ENCODE measurements at regions not wholly inside any gene's neighbourhood (a gene's known extent, or its start where the extent isn't known, plus 50 kb on each side); places are given as distances from the start of the nearest gene placed in this dataset.

DNA sequence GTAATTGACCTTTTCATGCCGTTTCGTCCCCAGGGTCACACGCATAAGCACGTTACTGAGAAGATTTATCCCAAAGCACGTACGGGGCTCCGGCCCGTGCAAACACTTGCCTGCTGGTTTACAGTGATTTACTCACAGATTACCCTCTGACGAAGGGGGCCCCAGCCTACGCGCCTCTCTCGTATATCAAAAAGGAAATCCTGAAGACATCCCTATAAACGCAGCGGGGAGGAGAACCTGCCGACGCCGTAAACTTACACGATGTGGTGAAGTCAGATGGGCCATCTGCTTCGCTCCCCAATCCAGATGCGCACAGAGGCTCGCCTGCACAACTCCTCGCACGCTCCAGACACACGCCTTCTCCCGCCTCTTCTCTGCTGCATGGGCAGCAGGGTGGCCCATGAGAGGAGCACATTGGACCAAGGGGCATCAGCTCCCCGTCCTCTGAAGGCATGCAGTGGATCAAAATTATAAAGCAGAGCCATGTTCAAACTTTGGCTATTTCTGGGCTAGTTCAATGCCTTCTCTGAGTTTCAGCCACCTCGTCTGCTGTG lies 123.6 kb downstream of the MN1 start:
- Histone ChIP-seq H3K9me3 (ENCODE audit: control insufficient read depth, low read depth, low read length) (no peaks in the 10 kb centered on the region), H2AFZ (ENCODE audit: control insufficient read depth, low read length) (no peak overlapping the region), H4K20me1 (ENCODE audit: control insufficient read depth, extremely low read depth, insufficient read depth, low read length) (no peaks in the 10 kb centered on the region), H3K27ac (ENCODE audit: control insufficient read depth, insufficient read depth, low read length) (no peak overlapping the region), H3K27me3 (ENCODE audit: control insufficient read depth, extremely low read depth, insufficient read depth, low read length) (peaks cover 8% of the 10 kb centered on the region), H3K79me2 (ENCODE audit: control insufficient read depth, insufficient read depth, low read length) (no peaks in the 10 kb centered on the region), H3K36me3 (ENCODE audit: control insufficient read depth in 2 of 2, extremely low read depth in 1 of 2, insufficient read depth in 2 of 2, low read length in 2 of 2) (no peaks in the 10 kb centered on the region), H3K9me1 (ENCODE audit: control insufficient read depth, extremely low read depth, insufficient read depth, low read length) (no peaks in the 10 kb centered on the region), H3K9ac (ENCODE audit: control insufficient read depth, extremely low read depth, insufficient read depth, low read length) (no peak overlapping the region), H3K4me2 (ENCODE audit: control insufficient read depth, extremely low read depth, insufficient read depth, low read depth, low read length) (no peak overlapping the region), H3K4me1 (ENCODE audit: control insufficient read depth, extremely low read depth, insufficient read depth, low read length) (no peaks in the 10 kb centered on the region), H3K4me3 (ENCODE audit: control insufficient read depth in 2 of 3, extremely low read depth in 1 of 3, insufficient read depth in 2 of 3, low read depth in 1 of 3, low read length in 3 of 3) (no peak overlapping the region)
- no peak for FAIRE-seq
- no peak for DNase-seq (ENCODE audit: low read depth, low spot score)
- no peak for TF ChIP-seq EZH2 (IDR thresholded peaks at IDR 0.05; ENCODE audit: low read length)
- TF ChIP-seq, protein P1, sequence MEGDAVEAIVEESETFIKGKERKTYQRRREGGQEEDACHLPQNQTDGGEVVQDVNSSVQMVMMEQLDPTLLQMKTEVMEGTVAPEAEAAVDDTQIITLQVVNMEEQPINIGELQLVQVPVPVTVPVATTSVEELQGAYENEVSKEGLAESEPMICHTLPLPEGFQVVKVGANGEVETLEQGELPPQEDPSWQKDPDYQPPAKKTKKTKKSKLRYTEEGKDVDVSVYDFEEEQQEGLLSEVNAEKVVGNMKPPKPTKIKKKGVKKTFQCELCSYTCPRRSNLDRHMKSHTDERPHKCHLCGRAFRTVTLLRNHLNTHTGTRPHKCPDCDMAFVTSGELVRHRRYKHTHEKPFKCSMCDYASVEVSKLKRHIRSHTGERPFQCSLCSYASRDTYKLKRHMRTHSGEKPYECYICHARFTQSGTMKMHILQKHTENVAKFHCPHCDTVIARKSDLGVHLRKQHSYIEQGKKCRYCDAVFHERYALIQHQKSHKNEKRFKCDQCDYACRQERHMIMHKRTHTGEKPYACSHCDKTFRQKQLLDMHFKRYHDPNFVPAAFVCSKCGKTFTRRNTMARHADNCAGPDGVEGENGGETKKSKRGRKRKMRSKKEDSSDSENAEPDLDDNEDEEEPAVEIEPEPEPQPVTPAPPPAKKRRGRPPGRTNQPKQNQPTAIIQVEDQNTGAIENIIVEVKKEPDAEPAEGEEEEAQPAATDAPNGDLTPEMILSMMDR (optimal IDR thresholded peaks at IDR 0.05 in 1 of 3, IDR thresholded peaks at IDR 0.05 in 1 of 3, conservative IDR thresholded peaks at IDR 0.05 in 1 of 3; ENCODE audit: extremely low read depth in 1 of 3, insufficient read depth in 2 of 3, low read length in 3 of 3): no peak
- dilution Hi-C loops (cut with MboI; ENCODE audit: extremely low pct_ligation_motif_present, low sequenced_read_pairs): no loop called here

DNA sequence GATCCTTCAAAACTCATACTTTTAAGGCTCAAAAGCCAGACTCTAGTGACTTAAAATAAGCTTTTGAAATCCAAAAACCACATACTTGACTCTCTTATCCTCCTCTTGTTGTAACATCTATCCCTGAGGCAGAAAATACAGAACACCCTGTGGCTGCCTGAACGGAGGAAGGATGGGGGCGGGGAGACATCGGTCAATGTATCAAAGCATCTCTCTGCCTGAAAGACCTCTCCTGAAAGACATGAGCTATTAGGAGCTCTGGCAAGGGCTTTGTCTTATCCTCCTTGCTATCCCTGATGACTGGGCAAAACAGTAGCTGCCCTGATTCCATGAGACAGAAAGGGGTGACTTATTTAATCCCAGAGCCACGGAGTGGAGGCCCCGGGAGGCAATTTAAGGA lies 122.4 kb downstream of the MN1 start:
- dilution Hi-C loops (cut with MboI; ENCODE audit: extremely low pct_ligation_motif_present, low sequenced_read_pairs): no loop called here
- Histone ChIP-seq H3K9me1 (ENCODE audit: control insufficient read depth, extremely low read depth, insufficient read depth, low read length) (no peaks in the 10 kb centered on the region), H3K4me2 (ENCODE audit: control insufficient read depth, extremely low read depth, insufficient read depth, low read depth, low read length) (no peak overlapping the region), H3K27me3 (ENCODE audit: control insufficient read depth, extremely low read depth, insufficient read depth, low read length) (peaks cover 8% of the 10 kb centered on the region), H3K4me3 (ENCODE audit: control insufficient read depth in 2 of 3, extremely low read depth in 1 of 3, insufficient read depth in 2 of 3, low read depth in 1 of 3, low read length in 3 of 3) (no peak overlapping the region), H3K36me3 (ENCODE audit: control insufficient read depth in 2 of 2, extremely low read depth in 1 of 2, insufficient read depth in 2 of 2, low read length in 2 of 2) (no peaks in the 10 kb centered on the region), H3K27ac (ENCODE audit: control insufficient read depth, insufficient read depth, low read length) (no peak overlapping the region), H3K79me2 (ENCODE audit: control insufficient read depth, insufficient read depth, low read length) (no peaks in the 10 kb centered on the region), H3K9me3 (ENCODE audit: control insufficient read depth, low read depth, low read length) (no peaks in the 10 kb centered on the region), H4K20me1 (ENCODE audit: control insufficient read depth, extremely low read depth, insufficient read depth, low read length) (no peaks in the 10 kb centered on the region), H2AFZ (ENCODE audit: control insufficient read depth, low read length) (no peak overlapping the region), H3K9ac (ENCODE audit: control insufficient read depth, extremely low read depth, insufficient read depth, low read length) (no peak overlapping the region), H3K4me1 (ENCODE audit: control insufficient read depth, extremely low read depth, insufficient read depth, low read length) (no peaks in the 10 kb centered on the region)
- DNase-seq (ENCODE audit: low read depth, low spot score) (no peak), FAIRE-seq (no peak)
- TF ChIP-seq EZH2 (IDR thresholded peaks at IDR 0.05; ENCODE audit: low read length): no peak
- TF ChIP-seq, protein P1 (optimal IDR thresholded peaks at IDR 0.05 in 1 of 3, IDR thresholded peaks at IDR 0.05 in 1 of 3, conservative IDR thresholded peaks at IDR 0.05 in 1 of 3; ENCODE audit: extremely low read depth in 1 of 3, insufficient read depth in 2 of 3, low read length in 3 of 3): no peak

All from keratinocyte (primary cell).